GM18511 (cell line): ENCODE measurements at regions not wholly inside any gene's neighbourhood (a gene's known extent, or its start where the extent isn't known, plus 50 kb on each side); places are given as distances from the start of the nearest gene placed in this dataset.

ENCODE experiments used
- ATAC-seq: cut with Tn5 transposase; IDR thresholded peaks from one replicate; pipeline ENCODE4 v1.9.1; 2021; ENCODE audit warnings: mild to moderate bottlenecking, moderate library complexity; ENCODE audit not compliant: unreplicated experiment

- no peak for ATAC-seq
These were observed 399.2 kb downstream of the NLGN4X start for GRCh38 chrX:5829469-5829868.

DNA sequence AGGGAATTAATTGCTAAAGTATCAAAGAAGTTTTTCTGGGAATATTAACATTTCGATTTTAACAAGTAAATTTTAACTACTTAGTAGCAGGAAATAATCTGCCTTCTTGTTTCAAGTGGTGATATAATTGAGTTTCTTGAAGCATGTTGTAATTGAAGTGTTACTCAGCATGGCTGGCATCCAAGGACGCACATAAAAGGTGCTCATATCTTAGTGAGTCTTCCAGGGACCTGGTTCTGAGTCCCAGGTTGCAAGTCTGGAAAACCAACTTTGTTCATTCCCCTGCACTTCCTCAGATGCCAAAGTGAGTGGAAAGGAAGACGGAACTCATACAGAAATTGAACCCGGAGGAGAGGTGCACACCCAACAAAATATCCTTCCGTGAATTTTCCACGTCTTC lies 399.6 kb downstream of the NLGN4X start:
- no peak for ATAC-seq

DNA sequence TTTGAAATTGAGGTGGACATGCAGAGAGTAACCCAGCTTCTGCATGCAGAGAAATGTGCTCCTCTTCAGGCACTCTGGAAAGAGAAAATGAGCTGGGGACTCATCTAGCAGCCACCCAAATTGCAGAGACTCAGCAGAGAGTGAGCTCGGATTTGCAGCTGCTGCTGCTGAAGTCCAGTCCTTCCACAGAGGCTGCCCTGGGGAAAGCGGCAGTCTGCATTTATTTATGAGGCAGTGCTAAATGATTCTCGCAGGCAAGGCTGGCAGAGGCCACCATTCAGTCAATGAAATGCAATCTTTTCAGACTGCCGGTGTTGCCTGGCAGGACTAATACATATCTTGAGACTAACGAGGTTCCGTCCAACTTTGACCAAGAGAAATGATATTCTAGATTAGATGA lies 404.8 kb downstream of the NLGN4X start:
- ATAC-seq: no peak

GRCh38 chrX:5810636-5811035 lies 418.0 kb downstream of the NLGN4X start:
- no peak for ATAC-seq

DNA sequence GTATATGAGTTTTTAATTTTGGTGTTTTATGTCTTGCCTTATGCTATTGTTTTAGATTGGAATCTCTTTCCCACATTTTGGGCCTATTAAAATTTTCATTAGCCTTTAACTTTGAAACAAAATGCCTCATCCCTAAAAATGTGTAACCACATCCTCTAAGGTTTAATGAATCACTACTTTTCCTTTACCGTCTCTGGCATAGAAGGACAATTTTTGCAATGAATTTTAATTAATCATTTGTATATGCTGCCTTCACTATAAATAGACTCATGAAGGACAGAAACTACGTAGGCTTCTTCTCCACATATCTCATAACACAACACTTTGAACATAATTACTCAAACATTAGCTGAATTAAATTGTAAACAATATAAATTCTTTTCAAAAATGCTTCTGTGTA lies 421.5 kb downstream of the NLGN4X start:
- ATAC-seq: no peak

DNA sequence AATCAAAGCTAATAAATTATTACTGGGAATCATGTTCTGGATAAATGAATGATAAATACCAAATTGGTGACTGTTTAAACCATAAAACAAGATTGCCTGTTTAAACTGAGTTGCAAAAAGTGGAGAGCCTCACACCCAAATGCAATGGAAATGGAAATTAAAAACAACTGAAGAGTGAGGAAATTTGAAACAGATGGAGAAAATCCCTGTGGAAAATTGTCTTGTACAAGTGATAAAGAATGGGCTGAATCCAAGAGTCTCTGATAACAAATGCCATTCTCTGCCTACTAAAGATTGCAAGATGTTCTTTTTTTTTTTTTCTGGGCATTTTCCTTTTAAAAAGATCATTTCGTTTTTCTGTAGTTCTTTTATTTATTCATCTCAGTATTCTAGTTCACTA lies 426.3 kb downstream of the NLGN4X start:
- no peak for ATAC-seq

- no peak for ATAC-seq
These were observed 436.9 kb downstream of the NLGN4X start for GRCh38 chrX:5791721-5792120.

DNA sequence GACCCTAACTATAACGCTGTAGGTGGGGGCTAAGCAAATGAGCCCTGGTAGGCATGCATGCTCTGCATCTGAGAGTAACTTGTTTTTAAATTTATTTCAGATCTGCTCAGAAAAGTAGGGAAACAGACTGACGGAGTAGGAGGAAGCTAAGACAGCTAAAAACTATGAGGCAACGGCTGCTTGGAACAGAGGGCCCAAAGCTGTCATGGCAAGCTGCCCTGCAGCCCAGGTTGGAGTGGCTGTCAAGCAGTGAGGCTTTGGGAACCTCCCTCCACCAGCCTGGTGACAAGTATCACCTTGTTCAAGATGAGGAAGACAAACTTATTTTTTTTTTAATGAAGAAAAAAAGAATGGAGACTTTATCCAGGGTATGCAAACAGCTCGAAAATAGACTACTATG lies 439.8 kb downstream of the NLGN4X start:
- ATAC-seq: no peak

- no peak for ATAC-seq
These were observed 447.8 kb downstream of the NLGN4X start for GRCh38 chrX:5780821-5781220.

- no peak for ATAC-seq
These were observed 452.7 kb downstream of the NLGN4X start for GRCh38 chrX:5775846-5776430.

- ATAC-seq: no peak
These were observed 454.2 kb downstream of the NLGN4X start for GRCh38 chrX:5774446-5774845.

DNA sequence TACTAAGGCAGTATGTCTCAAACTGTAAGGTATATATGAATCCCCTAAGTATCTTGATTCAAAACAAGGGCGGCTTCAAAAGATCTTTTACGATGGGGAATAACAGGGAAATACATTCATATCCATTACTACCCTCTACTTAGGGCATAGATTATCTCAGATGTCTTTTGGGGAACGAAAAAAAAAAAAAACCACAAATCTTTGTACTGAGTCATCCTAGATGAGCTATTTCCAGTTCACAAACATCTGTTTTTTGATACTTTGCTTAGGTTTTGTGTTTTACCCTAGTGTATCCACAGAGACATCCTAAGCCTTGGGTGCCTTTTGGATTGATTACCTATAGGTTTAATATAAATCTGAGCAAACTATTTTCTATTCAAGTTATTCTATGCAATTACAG lies 457.2 kb downstream of the NLGN4X start:
- ATAC-seq: no peak

- ATAC-seq: no peak
These were observed 472.1 kb downstream of the NLGN4X start for GRCh38 chrX:5756616-5757015.

DNA sequence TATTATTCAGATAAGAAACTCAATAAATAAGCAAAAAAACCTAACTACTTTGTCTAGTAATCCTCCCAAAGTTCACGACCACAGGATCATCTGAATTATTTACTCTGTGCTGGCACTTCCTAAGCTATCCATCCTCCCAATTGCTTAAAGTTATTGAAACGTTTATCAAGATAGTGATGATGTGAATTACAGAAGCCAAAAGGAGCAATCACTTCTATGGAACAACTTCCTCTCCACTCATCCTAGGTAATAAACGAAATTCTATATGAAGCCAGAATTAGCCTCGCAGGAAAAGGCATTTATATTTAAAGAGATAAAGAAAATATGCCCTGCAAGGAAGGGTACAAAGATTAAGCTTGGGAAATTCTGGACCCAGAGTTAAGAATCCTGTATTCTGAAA lies 475.4 kb downstream of the NLGN4X start:
- no peak for ATAC-seq

GRCh38 chrX:5752831-5753230 lies 475.8 kb downstream of the NLGN4X start:
- no peak for ATAC-seq

GRCh38 chrX:5748586-5749150 lies 480.0 kb downstream of the NLGN4X start:
- ATAC-seq: no peak

DNA sequence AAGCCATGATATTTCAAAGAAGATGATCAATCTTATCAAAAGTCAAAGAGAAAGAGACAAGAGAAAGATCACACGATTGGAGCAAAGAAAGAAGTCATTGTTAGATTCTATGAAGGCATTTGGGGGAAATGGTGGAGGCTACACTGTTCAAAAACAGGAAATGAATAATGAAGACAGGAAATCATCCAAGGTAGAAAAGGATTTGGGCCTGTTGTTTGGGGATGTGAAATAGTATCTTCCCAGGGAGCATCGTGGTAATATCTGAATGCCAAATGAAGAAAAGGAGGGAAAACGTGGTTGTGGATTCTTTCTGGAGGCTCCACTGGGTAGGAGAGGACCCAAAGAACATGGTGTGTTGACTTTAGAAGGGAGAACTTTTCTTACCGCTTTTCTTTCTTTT lies 482.4 kb downstream of the NLGN4X start:
- no peak for ATAC-seq

- no peak for ATAC-seq
These were observed 495.2 kb downstream of the NLGN4X start for GRCh38 chrX:5733501-5733900.

GRCh38 chrX:5730556-5730955 lies 498.1 kb downstream of the NLGN4X start:
- ATAC-seq: no peak

GRCh38 chrX:5726224-5726623 lies 502.4 kb downstream of the NLGN4X start:
- no peak for ATAC-seq

DNA sequence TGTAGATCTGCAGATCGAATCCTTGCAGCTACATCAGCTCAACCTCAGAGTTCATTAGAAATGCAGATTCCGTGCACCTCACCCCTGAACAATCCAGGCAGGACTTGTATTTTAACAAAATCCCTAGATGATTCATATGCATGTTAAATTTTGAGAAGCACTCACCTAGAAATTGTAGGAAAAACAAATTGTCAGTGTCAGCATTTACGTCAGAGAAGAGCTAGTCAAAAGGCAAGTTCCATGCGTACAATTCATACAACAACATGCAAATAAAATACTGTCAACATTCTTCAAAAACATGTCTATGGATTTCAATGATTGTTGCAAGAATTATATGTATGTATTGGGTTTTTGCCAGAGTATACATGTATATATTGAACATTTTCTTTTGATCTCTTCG lies 504.5 kb downstream of the NLGN4X start:
- ATAC-seq: no peak

DNA sequence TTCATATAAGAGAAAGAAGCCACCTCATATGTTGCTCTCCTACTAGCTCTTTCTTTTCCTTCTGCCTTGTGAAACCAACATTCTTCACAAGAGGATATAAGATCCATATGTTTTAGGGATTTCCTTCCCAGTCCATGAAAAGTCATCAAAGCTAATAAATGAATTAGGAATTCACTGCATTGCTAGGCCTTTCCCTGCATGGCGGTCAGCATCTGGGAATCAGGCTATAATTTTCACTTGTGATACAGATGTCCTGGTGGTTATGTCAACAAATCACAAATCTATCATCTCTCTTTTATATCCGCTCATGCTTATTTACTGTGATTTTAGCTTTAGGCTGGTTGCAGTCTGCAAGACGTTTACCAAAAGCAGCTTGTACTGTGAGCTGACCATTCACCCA lies 510.0 kb downstream of the NLGN4X start:
- no peak for ATAC-seq

DNA sequence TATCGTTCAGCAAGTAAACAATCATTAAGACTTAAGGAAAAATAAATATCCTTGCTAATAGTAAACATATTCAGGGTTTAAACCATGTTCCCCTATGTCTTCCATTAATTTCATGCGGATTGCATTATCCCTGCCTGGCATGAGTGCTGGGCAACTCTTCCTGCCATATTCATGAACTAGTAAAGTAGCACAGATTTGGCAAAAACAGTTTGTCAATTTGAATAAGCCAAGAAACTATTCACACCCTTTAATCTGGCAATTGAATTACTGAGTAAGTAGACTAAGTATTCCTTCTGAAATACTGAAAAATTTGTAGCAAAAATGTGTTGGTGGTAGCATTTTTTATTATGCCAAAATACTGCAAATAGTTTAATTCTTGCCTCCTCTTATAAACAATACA lies 512.0 kb downstream of the NLGN4X start:
- ATAC-seq: no peak
